IPS-18a (cell line): ENCODE measurements at regions not wholly inside any gene's neighbourhood (a gene's known extent, or its start where the extent isn't known, plus 50 kb on each side); places are given as distances from the start of the nearest gene placed in this dataset.

ENCODE experiments used
- H3K27ac ChIP-seq: one replicate; pipeline ENCODE4 v1.5.1; 2013; ENCODE audit warnings: low read length
- H3K27me3 ChIP-seq: one replicate; pipeline ENCODE4 v1.6.1; 2013; ENCODE audit warnings: mild to moderate bottlenecking, low read length; ENCODE audit not compliant: control insufficient read depth, insufficient read depth
- H3K36me3 ChIP-seq: one replicate; pipeline ENCODE4 v1.6.1; 2013; ENCODE audit warnings: low read depth, low read length; ENCODE audit not compliant: control insufficient read depth
- H3K4me1 ChIP-seq: one replicate; pipeline ENCODE4 v1.6.1; 2013; ENCODE audit warnings: low read depth, low read length; ENCODE audit not compliant: control insufficient read depth
- H3K4me3 ChIP-seq: one replicate; pipeline ENCODE4 v1.5.1; 2013; ENCODE audit warnings: low read length
- H3K9ac ChIP-seq: one replicate; pipeline ENCODE4 v1.6.1; 2013; ENCODE audit warnings: mild to moderate bottlenecking, low read length, moderate library complexity
- H3K9me3 ChIP-seq: one replicate; pipeline ENCODE4 v1.6.1; 2013; ENCODE audit warnings: low read depth, low read length; ENCODE audit not compliant: control insufficient read depth

- H3K9me3 ChIP-seq: peaks cover 6% of the 10 kb centered on the region
- no peaks in the 10 kb centered on the region for H3K36me3 ChIP-seq
- H3K27ac ChIP-seq: no peak overlapping the region
- H3K9ac ChIP-seq: no peak overlapping the region
- H3K27me3 ChIP-seq: no peaks in the 10 kb centered on the region
- no peaks in the 10 kb centered on the region for H3K4me1 ChIP-seq
- H3K4me3 ChIP-seq: no peak overlapping the region
Observed at GRCh38 chr18:51921862-51922261, 418.1 kb upstream of the DCC start.

DNA sequence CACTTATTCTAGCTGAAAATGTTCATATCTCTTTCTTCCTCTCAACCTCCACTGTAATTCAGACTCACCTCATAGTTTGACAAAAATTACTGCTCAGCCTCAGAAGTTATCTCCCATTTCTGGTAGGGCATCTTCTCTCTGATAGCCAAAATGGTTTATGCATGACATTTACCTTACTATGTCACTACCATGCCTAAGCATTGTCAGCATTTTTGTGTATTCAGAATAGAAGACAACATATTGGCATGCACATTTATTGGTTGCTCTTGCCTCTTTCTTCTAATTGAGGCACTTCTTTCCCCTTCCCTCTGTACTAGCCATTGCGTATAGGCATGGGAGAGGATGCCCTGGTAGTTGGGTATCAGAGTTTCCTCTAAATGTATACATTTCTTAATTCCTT is 406.1 kb upstream of the DCC start:
- Histone ChIP-seq H3K27ac (no peak overlapping the region), H3K9me3 (peaks cover 11% of the 10 kb centered on the region), H3K36me3 (no peaks in the 10 kb centered on the region), H3K4me1 (no peaks in the 10 kb centered on the region), H3K9ac (no peak overlapping the region), H3K4me3 (no peak overlapping the region), H3K27me3 (no peaks in the 10 kb centered on the region)

DNA sequence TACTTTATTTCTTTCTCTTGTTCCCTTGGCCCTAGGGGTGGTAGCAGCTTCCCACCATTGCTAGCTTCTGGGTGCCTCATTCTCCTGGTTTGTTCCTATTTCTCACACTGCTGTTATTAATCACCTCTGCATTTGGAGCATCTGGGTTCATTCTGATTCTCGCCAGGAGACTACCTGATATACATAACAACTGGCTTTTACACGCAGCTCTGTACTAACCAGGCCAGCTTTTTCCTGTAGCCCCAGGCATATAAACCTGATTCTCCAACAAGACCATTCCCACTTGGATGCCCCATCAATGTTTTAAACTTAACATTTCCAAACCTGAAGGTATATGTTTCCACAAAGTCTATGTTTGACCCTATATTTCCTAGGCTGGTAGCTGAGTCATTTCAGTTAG is 403.9 kb upstream of the DCC start:
- Histone ChIP-seq H3K4me1 (no peaks in the 10 kb centered on the region), H3K9ac (no peak overlapping the region), H3K36me3 (no peaks in the 10 kb centered on the region), H3K27ac (no peak overlapping the region), H3K4me3 (no peak overlapping the region), H3K27me3 (no peaks in the 10 kb centered on the region), H3K9me3 (no peaks in the 10 kb centered on the region)

DNA sequence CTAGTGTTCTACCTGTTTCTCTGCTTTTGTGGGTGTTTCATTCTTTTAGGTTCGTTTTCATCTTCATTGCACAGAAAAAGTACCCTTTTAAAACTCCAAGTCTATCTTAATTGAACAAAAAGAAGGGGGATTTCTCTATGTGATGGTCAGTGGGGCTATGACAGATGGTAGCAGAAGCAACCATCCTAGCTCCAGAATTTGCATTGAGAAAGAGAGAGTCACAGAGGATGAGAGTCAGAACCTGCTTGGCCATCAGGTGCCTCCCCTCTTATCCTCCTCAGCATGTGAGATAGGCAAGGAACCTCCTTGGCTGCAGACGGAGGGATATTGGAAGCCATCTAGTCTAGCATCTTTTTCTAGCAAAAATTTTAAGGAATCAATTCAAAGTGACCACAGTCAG is 398.0 kb upstream of the DCC start:
- H3K4me3 ChIP-seq: no peak overlapping the region
- no peaks in the 10 kb centered on the region for H3K4me1 ChIP-seq
- H3K9ac ChIP-seq: no peak overlapping the region
- H3K27ac ChIP-seq: no peak overlapping the region
- H3K9me3 ChIP-seq: no peaks in the 10 kb centered on the region
- H3K36me3 ChIP-seq: no peaks in the 10 kb centered on the region
- H3K27me3 ChIP-seq: no peaks in the 10 kb centered on the region

DNA sequence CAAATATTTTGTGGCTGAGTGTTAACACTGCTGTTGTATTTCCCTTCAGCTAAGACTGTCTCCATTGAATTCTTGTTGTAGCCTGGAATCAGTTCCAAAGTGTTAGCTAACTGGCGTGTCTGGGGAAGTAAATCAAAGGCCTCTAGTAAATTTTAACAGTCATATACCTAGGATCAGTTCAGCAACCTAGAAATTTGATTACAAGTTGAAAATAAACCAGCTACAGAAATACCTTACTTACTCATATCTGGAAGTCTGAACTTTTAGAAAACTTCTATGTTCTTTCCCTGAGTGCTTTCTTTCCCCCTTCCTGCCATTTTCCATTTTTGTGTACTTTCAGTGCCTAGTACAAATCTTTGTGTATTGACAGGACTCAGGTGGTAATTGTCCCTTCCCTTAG is 396.7 kb upstream of the DCC start:
- no peaks in the 10 kb centered on the region for H3K36me3 ChIP-seq
- no peak overlapping the region for H3K4me3 ChIP-seq

DNA sequence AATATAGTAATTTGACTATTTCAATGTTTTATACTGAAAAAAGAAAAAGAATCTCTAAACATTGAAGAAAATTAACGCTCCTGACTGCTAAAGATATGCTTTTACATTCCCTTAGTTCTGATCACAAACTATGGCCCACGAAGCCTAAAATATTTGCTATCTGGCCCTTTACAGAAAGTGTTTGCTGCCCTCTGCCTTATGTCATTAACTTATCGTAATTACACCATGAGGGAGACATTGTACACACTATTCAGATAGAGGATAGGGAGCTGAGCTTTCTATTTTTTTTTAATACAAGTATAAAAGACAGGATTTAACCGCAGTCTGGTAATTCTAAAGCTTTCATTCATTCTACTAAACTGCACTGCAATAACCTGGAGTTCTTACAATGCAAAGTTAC is 393.1 kb upstream of the DCC start:
- no peak overlapping the region for H3K27ac ChIP-seq
- H3K36me3 ChIP-seq: no peaks in the 10 kb centered on the region
- H3K4me3 ChIP-seq: no peak overlapping the region
- no peaks in the 10 kb centered on the region for H3K27me3 ChIP-seq
- no peaks in the 10 kb centered on the region for H3K9me3 ChIP-seq
- no peak overlapping the region for H3K9ac ChIP-seq
- H3K4me1 ChIP-seq: no peaks in the 10 kb centered on the region

More for the DNA sequence above, 396.7 kb upstream of the DCC start:
- H3K4me1 ChIP-seq: no peaks in the 10 kb centered on the region
- no peaks in the 10 kb centered on the region for H3K27me3 ChIP-seq
- H3K9ac ChIP-seq: no peak overlapping the region
- no peak overlapping the region for H3K27ac ChIP-seq
- no peaks in the 10 kb centered on the region for H3K9me3 ChIP-seq

DNA sequence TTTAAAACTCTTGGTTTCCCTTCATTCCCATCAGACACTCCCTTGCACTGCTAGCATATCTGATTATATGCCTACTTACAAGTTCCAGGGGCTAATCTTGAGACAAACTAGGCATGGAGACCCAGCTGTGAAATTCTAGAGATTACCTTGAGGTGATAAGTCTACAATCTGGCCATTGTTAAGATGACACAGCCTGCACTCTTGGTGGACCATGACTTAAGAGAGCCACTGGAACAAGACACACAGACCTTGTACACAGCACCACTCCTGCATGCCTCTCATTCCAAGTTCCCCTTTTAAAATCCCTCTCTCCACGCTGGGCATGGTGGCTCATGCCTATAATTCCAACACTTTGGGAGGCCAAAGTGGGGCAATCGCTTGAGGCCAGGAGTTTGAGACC is 387.2 kb upstream of the DCC start:
- H3K36me3 ChIP-seq: no peaks in the 10 kb centered on the region
- no peaks in the 10 kb centered on the region for H3K27me3 ChIP-seq
- no peaks in the 10 kb centered on the region for H3K9me3 ChIP-seq
- H3K27ac ChIP-seq: no peak overlapping the region
- H3K4me1 ChIP-seq: no peaks in the 10 kb centered on the region
- H3K9ac ChIP-seq: no peak overlapping the region
- H3K4me3 ChIP-seq: no peak overlapping the region

- Histone ChIP-seq H3K27ac (no peak overlapping the region), H3K4me3 (no peak overlapping the region), H3K9me3 (no peaks in the 10 kb centered on the region), H3K4me1 (no peaks in the 10 kb centered on the region), H3K36me3 (no peaks in the 10 kb centered on the region), H3K27me3 (no peaks in the 10 kb centered on the region), H3K9ac (no peak overlapping the region)
Observed at GRCh38 chr18:51953521-51953920, 386.5 kb upstream of the DCC start.

GRCh38 chr18:51955136-51955535 is 384.9 kb upstream of the DCC start:
- Histone ChIP-seq H3K36me3 (no peaks in the 10 kb centered on the region), H3K9ac (no peak overlapping the region), H3K9me3 (no peaks in the 10 kb centered on the region), H3K27me3 (no peaks in the 10 kb centered on the region), H3K4me1 (no peaks in the 10 kb centered on the region), H3K27ac (no peak overlapping the region), H3K4me3 (no peak overlapping the region)

DNA sequence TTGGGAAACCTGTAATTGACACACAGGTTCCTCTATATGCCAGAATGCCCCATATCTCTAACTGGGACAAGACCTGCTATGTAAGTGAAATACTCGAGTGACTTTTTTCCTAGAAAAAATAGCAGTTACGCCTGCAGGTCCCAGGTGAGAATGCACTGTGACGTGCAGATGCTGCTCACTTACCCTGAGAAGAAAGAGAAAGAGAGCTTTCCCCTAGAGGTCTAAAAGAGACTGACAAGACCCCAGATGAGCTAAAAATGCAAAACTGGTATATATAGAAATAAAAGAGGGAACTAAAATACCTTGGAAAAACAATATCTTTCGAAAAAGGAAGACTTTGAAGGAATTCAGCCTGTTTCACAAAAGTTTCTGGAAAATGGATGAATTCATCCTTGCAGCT is 383.0 kb upstream of the DCC start:
- Histone ChIP-seq H3K4me3 (no peak overlapping the region), H3K9ac (no peak overlapping the region), H3K9me3 (no peaks in the 10 kb centered on the region), H3K27ac (no peak overlapping the region), H3K4me1 (no peaks in the 10 kb centered on the region), H3K27me3 (no peaks in the 10 kb centered on the region), H3K36me3 (no peaks in the 10 kb centered on the region)

- no peak overlapping the region for H3K9ac ChIP-seq
- H3K4me1 ChIP-seq: no peaks in the 10 kb centered on the region
- H3K36me3 ChIP-seq: no peaks in the 10 kb centered on the region
- H3K27me3 ChIP-seq: no peaks in the 10 kb centered on the region
- no peaks in the 10 kb centered on the region for H3K9me3 ChIP-seq
- no peak overlapping the region for H3K4me3 ChIP-seq
- H3K27ac ChIP-seq: no peak overlapping the region
Observed at GRCh38 chr18:51980101-51980500, 359.9 kb upstream of the DCC start.

- H3K9ac ChIP-seq: no peak overlapping the region
- no peak overlapping the region for H3K27ac ChIP-seq
- H3K36me3 ChIP-seq: no peaks in the 10 kb centered on the region
- H3K4me3 ChIP-seq: no peak overlapping the region
- H3K4me1 ChIP-seq: peaks cover 12% of the 10 kb centered on the region
- peaks cover 40% of the 10 kb centered on the region for H3K27me3 ChIP-seq
- no peaks in the 10 kb centered on the region for H3K9me3 ChIP-seq
Observed at GRCh38 chr18:51988277-51988676, 351.7 kb upstream of the DCC start.
